H1 (cell line): ENCODE measurements at regions not wholly inside any gene's neighbourhood (a gene's known extent, or its start where the extent isn't known, plus 50 kb on each side); places are given as distances from the start of the nearest gene placed in this dataset.

Source experiments
- CTCF ChIA-PET: fragments of 300-600 bp; sonication (Branson Sonifier 250); formaldehyde crosslinking; loops from one replicate; lab custom pipeline; 2021; ENCODE audit not compliant: partially characterized antibody; lab: Charles Lee
- POLR2A ChIA-PET: fragments of 300-600 bp; sonication (Branson Sonifier 250); formaldehyde crosslinking; loops from one replicate; lab custom pipeline; 2021; ENCODE audit warnings: inconsistent platforms; ENCODE audit not compliant: partially characterized antibody; lab: Charles Lee
- DNase-seq, 2 experiments: peaks; one replicate each; pipeline versions ENCODE4 v3.0.0 to v3.0.0-alpha.2; 2010 to 2022; ENCODE audit warnings: low spot score in 2 of 2, low read depth in 1 of 2, mixed read lengths in 1 of 2
- FAIRE-seq: peaks from 2 replicates; lab custom pipeline; 2011; peaks lifted over from hg19 to GRCh38; lab: Jason Lieb, UNC
- H2AFZ ChIP-seq: 2 replicates; pipeline ENCODE4 v1.8.1; 2012; ENCODE audit warnings: low read length, inconsistent platforms
- H2AK5ac ChIP-seq: 2 replicates; pipeline ENCODE4 v1.6.1; 2013; ENCODE audit warnings: low read depth, low read length
- H2BK120ac ChIP-seq: replicated peaks from 2 replicates; pipeline ENCODE3; 2013; ENCODE audit warnings: low read depth, low read length, inconsistent platforms
- H2BK12ac ChIP-seq: 2 replicates; pipeline ENCODE4 v1.6.1; 2013; ENCODE audit warnings: low read depth, low read length
- H2BK15ac ChIP-seq: 2 replicates; pipeline ENCODE4 v1.6.1; 2013; ENCODE audit warnings: low read length
- H2BK20ac ChIP-seq: 2 replicates; pipeline ENCODE4 v1.6.1; 2013; ENCODE audit warnings: low read length
- H2BK5ac ChIP-seq: 2 replicates; pipeline ENCODE4 v1.6.1; 2013; ENCODE audit warnings: low read depth, low read length
- H3K14ac ChIP-seq: 2 replicates; pipeline ENCODE4 v1.6.1; 2013; ENCODE audit warnings: inconsistent platforms; ENCODE audit not compliant: insufficient read length
- H3K18ac ChIP-seq: 2 replicates; pipeline ENCODE4 v1.6.1; 2013; ENCODE audit warnings: low read length; ENCODE audit errors: extremely low read depth
- H3K23ac ChIP-seq: 2 replicates; pipeline ENCODE4 v1.6.1; 2013; ENCODE audit warnings: inconsistent platforms; ENCODE audit not compliant: insufficient read length
- H3K23me2 ChIP-seq: 2 replicates; pipeline ENCODE4 v1.6.1; 2013; ENCODE audit warnings: low read depth, low read length
- H3K27ac ChIP-seq: 2 replicates; pipeline ENCODE4 v1.6.1; 2011; ENCODE audit warnings: low read depth, low read length, inconsistent platforms
- H3K27me3 ChIP-seq, 4 experiments: replicated peaks in 1 of 4; 1 replicate in 1 of 4; 2 replicates in 3 of 4; pipeline versions ENCODE4 v1.6.1 to v1.8.1; 2011 to 2013; ENCODE audit warnings: low read length in 3 of 4, mild to moderate bottlenecking in 3 of 4, inconsistent platforms in 2 of 4, mixed read lengths in 2 of 4, moderate library complexity in 1 of 4; ENCODE audit not compliant: control insufficient read depth in 3 of 4, insufficient read depth in 3 of 4; ENCODE audit errors: extremely low read depth in 1 of 4
- H3K36me3 ChIP-seq, 4 experiments: 2 replicates each; pipeline versions ENCODE4 v1.6.1 to v1.8.1; 2011 to 2013; ENCODE audit warnings: mild to moderate bottlenecking in 4 of 4, low read length in 3 of 4, moderate library complexity in 2 of 4, control low read depth in 1 of 4, inconsistent platforms in 1 of 4; ENCODE audit not compliant: insufficient read depth in 4 of 4, control insufficient read depth in 2 of 4
- H3K4ac ChIP-seq: replicated peaks from 2 replicates; pipeline ENCODE3; 2013; ENCODE audit warnings: low read length, low read depth, mixed read lengths, inconsistent platforms; ENCODE audit not compliant: insufficient read length
- H3K4me1 ChIP-seq, 4 experiments: replicated peaks in 1 of 4; 1 replicate in 1 of 4; 2 replicates in 3 of 4; pipeline versions ENCODE4 v1.6.1 to v1.8.1; 2011 to 2013; ENCODE audit warnings: low read length in 3 of 4, inconsistent platforms in 2 of 4, mixed read lengths in 1 of 4; ENCODE audit not compliant: insufficient read depth in 4 of 4, control insufficient read depth in 3 of 4
- H3K4me2 ChIP-seq, 2 experiments: 2 replicates each; pipeline versions ENCODE4 v1.6.1 to v1.8.1; 2011 to 2013; ENCODE audit warnings: low read depth in 2 of 2, low read length in 2 of 2, control low read depth in 1 of 2, inconsistent platforms in 1 of 2, mild to moderate bottlenecking in 1 of 2; ENCODE audit not compliant: insufficient read depth in 1 of 2
- H3K4me3 ChIP-seq, 4 experiments: fragments of 200-600, 300-600 bp in 1 of 4; sonication (generic), shearing (Covaris generic), sonication (Bioruptor Twin) in 1 of 4; 2 replicates each; pipeline versions ENCODE4 v1.5.1 to v1.8.1; 2011 to 2016; ENCODE audit warnings: low read length in 4 of 4, low read depth in 3 of 4, control low read depth in 2 of 4, inconsistent platforms in 2 of 4, mild to moderate bottlenecking in 2 of 4, mixed read lengths in 1 of 4, moderate library complexity in 1 of 4; ENCODE audit not compliant: insufficient read depth in 2 of 4; ENCODE audit errors: extremely low read depth in 1 of 4
- H3K56ac ChIP-seq: replicated peaks from 2 replicates; pipeline ENCODE3; 2013; ENCODE audit warnings: low read depth, mild to moderate bottlenecking, mixed read lengths, low read length, inconsistent platforms; ENCODE audit not compliant: insufficient read length
- H3K79me1 ChIP-seq: 2 replicates; pipeline ENCODE4 v1.6.1; 2013; ENCODE audit warnings: low read depth, low read length, control low read depth
- H3K79me2 ChIP-seq, 2 experiments: 2 replicates each; pipeline versions ENCODE4 v1.6.1 to v1.8.1; 2012 to 2013; ENCODE audit warnings: low read length in 2 of 2, mild to moderate bottlenecking in 2 of 2, inconsistent platforms in 1 of 2; ENCODE audit not compliant: insufficient read depth in 2 of 2, control insufficient read depth in 1 of 2
- H3K9ac ChIP-seq, 4 experiments: replicated peaks in 1 of 4; 1 replicate in 1 of 4; 2 replicates in 3 of 4; pipeline versions ENCODE4 v1.6.1 to v1.8.1; 2011 to 2013; ENCODE audit warnings: low read depth in 3 of 4, low read length in 3 of 4, control low read depth in 2 of 4, mild to moderate bottlenecking in 2 of 4, moderate library complexity in 2 of 4, inconsistent platforms in 1 of 4; ENCODE audit errors: extremely low read depth in 1 of 4
- H3K9me3 ChIP-seq, 2 experiments: 2 replicates each; pipeline versions ENCODE4 v1.6.1 to v1.8.1; 2012 to 2013; ENCODE audit warnings: mild to moderate bottlenecking in 2 of 2, moderate library complexity in 2 of 2, control low read depth in 1 of 2, inconsistent platforms in 1 of 2, low read depth in 1 of 2, low read length in 1 of 2, mixed read lengths in 1 of 2; ENCODE audit not compliant: insufficient read depth in 2 of 2
- H4K20me1 ChIP-seq, 2 experiments: replicated peaks in 1 of 2; 2 replicates each; pipeline versions ENCODE3 to v1.8.1; 2011 to 2013; ENCODE audit warnings: inconsistent platforms in 2 of 2, low read length in 2 of 2, mild to moderate bottlenecking in 1 of 2; ENCODE audit not compliant: insufficient read depth in 2 of 2, control insufficient read depth in 1 of 2
- H4K5ac ChIP-seq: 2 replicates; pipeline ENCODE4 v1.6.1; 2013; ENCODE audit warnings: low read length, low read depth, mixed read lengths, inconsistent platforms; ENCODE audit not compliant: insufficient read length
- H4K8ac ChIP-seq: 2 replicates; pipeline ENCODE4 v1.8.0; 2013; ENCODE audit warnings: mild to moderate bottlenecking, moderate library complexity, low read length, inconsistent platforms; ENCODE audit not compliant: insufficient read depth; ENCODE audit errors: extremely low read depth
- H4K91ac ChIP-seq: replicated peaks from 2 replicates; pipeline ENCODE3; 2013; ENCODE audit warnings: low read length, mixed read lengths, inconsistent platforms; ENCODE audit not compliant: insufficient read length
- CHD1 ChIP-seq: IDR thresholded peaks from 2 replicates; pipeline ENCODE4 v1.6.1; 2012; ENCODE audit warnings: low read depth, low read length, improper control_type of control experiment
- NRF1 ChIP-seq: IDR thresholded peaks from 2 replicates; pipeline ENCODE4 v1.6.1; 2011; ENCODE audit warnings: mild to moderate bottlenecking, low read depth, low read length, improper control_type of control experiment
- PHF8 ChIP-seq: fragments of 200-600 bp; sonication (generic); conservative IDR thresholded peaks from 2 replicates; pipeline ENCODE4 v1.7.1; 2012; ENCODE audit warnings: low read depth, mild to moderate bottlenecking, inconsistent platforms, low read length, moderate library complexity
- POU5F1 ChIP-seq: IDR thresholded peaks from 2 replicates; pipeline ENCODE4 v1.6.1; 2011; ENCODE audit warnings: low read depth, mild to moderate bottlenecking, low read length, moderate library complexity
- SP1 ChIP-seq: IDR thresholded peaks from 2 replicates; pipeline ENCODE4 v1.6.1; 2011; ENCODE audit warnings: low read depth, low read length
- TEAD4 ChIP-seq: IDR thresholded peaks from 2 replicates; pipeline ENCODE4 v1.6.1; 2012; ENCODE audit warnings: low read depth, low read length, inconsistent platforms, mixed read lengths
- ZNF274 ChIP-seq: IDR thresholded peaks from 2 replicates; pipeline ENCODE4 v1.7.0; 2012; ENCODE audit warnings: low read length, borderline replicate concordance; ENCODE audit errors: extremely low read depth
- WGBS, 2 experiments: shearing (Covaris generic) in 1 of 2; methylation state at CpG; one replicate each; pipeline versions ENCODE4 v1.1.6 to v1.1.7; 2013 to 2015; ENCODE audit warnings: low lambda C conversion rate in 2 of 2, mixed read lengths in 2 of 2, inconsistent platforms in 1 of 2, low coverage in 1 of 2, missing lambda C conversion rate in 1 of 2; ENCODE audit not compliant: insufficient replicate concordance in 2 of 2, insufficient coverage in 1 of 2, insufficient read length in 1 of 2; ENCODE audit errors: extremely low coverage in 1 of 2, missing lambda C conversion rate in 1 of 2; 5-methylcytosine and 5-hydroxymethylcytosine counted together

- Histone ChIP-seq H3K4me3 (no peak overlapping the region), H2AK5ac (no peak overlapping the region), H4K20me1 (no peaks in the 10 kb centered on the region), H3K27me3 (no peaks in the 10 kb centered on the region), H3K9me3 (no peaks in the 10 kb centered on the region), H3K18ac (no peak overlapping the region), H3K27ac (no peak overlapping the region), H3K4ac (no peak overlapping the region), H3K14ac (no peak overlapping the region), H4K91ac (no peak overlapping the region), H2BK12ac (no peak overlapping the region), H3K4me2 (no peak overlapping the region), H3K36me3 (no peaks in the 10 kb centered on the region), H3K79me1 (no peaks in the 10 kb centered on the region), H2AFZ (no peak overlapping the region), H2BK5ac (no peak overlapping the region), H2BK20ac (no peak overlapping the region), H3K56ac (no peak overlapping the region), H3K4me1 (no peaks in the 10 kb centered on the region), H3K23ac (no peak overlapping the region), H3K23me2 (no peaks in the 10 kb centered on the region), H4K5ac (no peak overlapping the region), H3K9ac (no peak overlapping the region)
- POLR2A ChIA-PET, result no interaction called here
- 88% methylated on average over 1 of the region's 1 CpG; no CpG with 5 or more reads in 1 of the 2 experiments for WGBS, 2 experiments
- CTCF ChIA-PET, result no interaction called here
- FAIRE-seq (no peak), DNase-seq (no peak)
- TF ChIP-seq POU5F1, result no peak
- TF ChIP-seq CHD1, result no peak
- TF ChIP-seq TEAD4, result no peak
- no peak for TF ChIP-seq PHF8
- no peak for TF ChIP-seq ZNF274
- no peak for TF ChIP-seq SP1
- TF ChIP-seq NRF1, result no peak
- TF ChIP-seq, all 59 proteins: peak for 0
- H3K79me2 ChIP-seq, result no peaks in the 10 kb centered on the region
- H4K8ac ChIP-seq, result no peak overlapping the region
- H2BK15ac ChIP-seq, result no peak overlapping the region
- no peak overlapping the region for H2BK120ac ChIP-seq
Measured at GRCh38 chr7:120059641-120060040, 213.3 kb upstream of the KCND2 start.
